IPS-15b (cell line): ENCODE measurements at regions not wholly inside any gene's neighbourhood (a gene's known extent, or its start where the extent isn't known, plus 50 kb on each side); places are given as distances from the start of the nearest gene placed in this dataset.
"Not testable (repeated sequence)": the region's sequence is repeated elsewhere in the genome, so short reads cannot be mapped to it uniquely, and the experiment has no call there.

Experiments
- H3K27me3 ChIP-seq: one replicate; pipeline ENCODE4 v1.6.1; 2013; ENCODE audit warnings: low read length; ENCODE audit not compliant: control insufficient read depth, insufficient read depth
- H3K36me3 ChIP-seq: one replicate; pipeline ENCODE4 v1.6.1; 2013; ENCODE audit warnings: low read length; ENCODE audit not compliant: control insufficient read depth, insufficient read depth
- H3K4me1 ChIP-seq: one replicate; pipeline ENCODE4 v1.6.1; 2013; ENCODE audit warnings: mild to moderate bottlenecking, low read length; ENCODE audit not compliant: control insufficient read depth, insufficient read depth
- H3K4me3 ChIP-seq: one replicate; pipeline ENCODE4 v1.5.1; 2013; ENCODE audit warnings: low read depth, low read length
- H3K9ac ChIP-seq: one replicate; pipeline ENCODE4 v1.6.1; 2013; ENCODE audit warnings: low read depth, mild to moderate bottlenecking, low read length
- H3K9me3 ChIP-seq: one replicate; pipeline ENCODE4 v1.6.1; 2013; ENCODE audit warnings: mild to moderate bottlenecking, low read length; ENCODE audit not compliant: control insufficient read depth, insufficient read depth

GRCh38 chr5:100983601-100984000 lies 80.5 kb upstream of the ST8SIA4 start:
- not testable (repeated sequence) for H3K4me1 ChIP-seq, H3K9me3 ChIP-seq, H3K4me3 ChIP-seq, H3K9ac ChIP-seq, H3K27me3 ChIP-seq, H3K36me3 ChIP-seq

- H3K4me1 ChIP-seq = no peaks in the 10 kb centered on the region
- no peak overlapping the region for H3K9ac ChIP-seq
- H3K36me3 ChIP-seq = no peaks in the 10 kb centered on the region
- no peaks in the 10 kb centered on the region for H3K9me3 ChIP-seq
- no peak overlapping the region for H3K4me3 ChIP-seq
- no peaks in the 10 kb centered on the region for H3K27me3 ChIP-seq
Observed at GRCh38 chr5:100974082-100974481, 71.0 kb upstream of the ST8SIA4 start.

GRCh38 chr5:100970646-100971255 lies 67.7 kb upstream of the ST8SIA4 start:
- no peaks in the 10 kb centered on the region for H3K4me1 ChIP-seq
- H3K4me3 ChIP-seq = no peak overlapping the region
- H3K9ac ChIP-seq = no peak overlapping the region
- no peaks in the 10 kb centered on the region for H3K36me3 ChIP-seq
- no peaks in the 10 kb centered on the region for H3K27me3 ChIP-seq
- H3K9me3 ChIP-seq = no peaks in the 10 kb centered on the region

GRCh38 chr5:100965291-100965690 lies 62.2 kb upstream of the ST8SIA4 start:
- H3K27me3 ChIP-seq = no peaks in the 10 kb centered on the region
- H3K36me3 ChIP-seq = no peaks in the 10 kb centered on the region
- no peak overlapping the region for H3K4me3 ChIP-seq
- no peaks in the 10 kb centered on the region for H3K4me1 ChIP-seq
- no peak overlapping the region for H3K9ac ChIP-seq
- H3K9me3 ChIP-seq = no peaks in the 10 kb centered on the region
